ENCODE measurements at regions not wholly inside any gene's neighbourhood (a gene's known extent, or its start where the extent isn't known, plus 50 kb on each side); places are given as distances from the start of the nearest gene placed in this dataset.
"Not testable (repeated sequence)": the region's sequence is repeated elsewhere in the genome, so short reads cannot be mapped to it uniquely, and the experiment has no call there.

- DNase-seq (ENCODE audit: low spot score), result no peak
These were observed 327.6 kb upstream of the CLEC14A start for GRCh38 chr14:38583471-38583870.

GRCh38 chr14:38578278-38578681 is 322.4 kb upstream of the CLEC14A start:
- peak; percentile 35 for DNase-seq (ENCODE audit: low spot score)

- no peak for DNase-seq (ENCODE audit: low spot score)
These were observed 311.8 kb upstream of the CLEC14A start for GRCh38 chr14:38567703-38568102.

GRCh38 chr14:38561657-38562056 is 305.8 kb upstream of the CLEC14A start:
- DNase-seq (ENCODE audit: low spot score), result no peak

GRCh38 chr14:38559711-38560110 is 303.8 kb upstream of the CLEC14A start:
- DNase-seq (ENCODE audit: low spot score), result no peak

GRCh38 chr14:38557391-38557790 is 301.5 kb upstream of the CLEC14A start:
- DNase-seq (ENCODE audit: low spot score), result not testable (repeated sequence)

- no peak for DNase-seq (ENCODE audit: low spot score)
These were observed 300.4 kb upstream of the CLEC14A start for GRCh38 chr14:38556252-38556651.

GRCh38 chr14:38554026-38554425 is 298.1 kb upstream of the CLEC14A start:
- peak; percentile 11 for DNase-seq (ENCODE audit: low spot score)

GRCh38 chr14:38553586-38553985 is 297.7 kb upstream of the CLEC14A start:
- peak; percentile 60 for DNase-seq (ENCODE audit: low spot score)

- no peak for DNase-seq (ENCODE audit: low spot score)
These were observed 293.7 kb upstream of the CLEC14A start for GRCh38 chr14:38549564-38549963.

- DNase-seq (ENCODE audit: low spot score), result no peak
These were observed 292.1 kb upstream of the CLEC14A start for GRCh38 chr14:38547961-38548490.

- no peak for DNase-seq (ENCODE audit: low spot score)
These were observed 291.1 kb upstream of the CLEC14A start for GRCh38 chr14:38546932-38547551.

- DNase-seq (ENCODE audit: low spot score), result no peak
These were observed 288.9 kb upstream of the CLEC14A start for GRCh38 chr14:38544776-38545175.

- not testable (repeated sequence) for DNase-seq (ENCODE audit: low spot score)
These were observed 288.0 kb upstream of the CLEC14A start for GRCh38 chr14:38543851-38544250.

GRCh38 chr14:38538053-38538452 is 282.2 kb upstream of the CLEC14A start:
- not testable (repeated sequence) for DNase-seq (ENCODE audit: low spot score)

- DNase-seq (ENCODE audit: low spot score), result peak; percentile 52
These were observed 280.6 kb upstream of the CLEC14A start for GRCh38 chr14:38536376-38537038.

GRCh38 chr14:38528582-38528981 is 272.7 kb upstream of the CLEC14A start:
- DNase-seq (ENCODE audit: low spot score), result no peak

- no peak for DNase-seq (ENCODE audit: low spot score)
These were observed 271.6 kb upstream of the CLEC14A start for GRCh38 chr14:38527502-38527878.

GRCh38 chr14:38526826-38527501 is 271.1 kb upstream of the CLEC14A start:
- DNase-seq (ENCODE audit: low spot score), result no peak

GRCh38 chr14:38524636-38525509 is 269.0 kb upstream of the CLEC14A start:
- no peak for DNase-seq (ENCODE audit: low spot score)

GRCh38 chr14:38522724-38523123 is 266.8 kb upstream of the CLEC14A start:
- DNase-seq (ENCODE audit: low spot score), result no peak

GRCh38 chr14:38521591-38521990 is 265.7 kb upstream of the CLEC14A start:
- no peak for DNase-seq (ENCODE audit: low spot score)

Data from AG20443 (cell line).